Lower leg skin (tissue), 3 donors: ENCODE measurements at regions not wholly inside any gene's neighbourhood (a gene's known extent, or its start where the extent isn't known, plus 50 kb on each side); places are given as distances from the start of the nearest gene placed in this dataset.
"Not testable (repeated sequence)": the region's sequence is repeated elsewhere in the genome, so short reads cannot be mapped to it uniquely, and the experiment has no call there.

Source experiments
- CTCF ChIP-seq, 3 donors: fragments of 450-650 bp; IDR thresholded peaks; one replicate each; pipeline ENCODE4 v1.5.1; 2016; ENCODE audit warnings: antibody characterized with exemption in 3 of 3, mild to moderate bottlenecking in 3 of 3, moderate library complexity in 2 of 3
- POLR2A ChIP-seq, 2 donors: fragments of 450-650 bp; IDR thresholded peaks; one replicate each; pipeline ENCODE4 v1.6.1; 2016 to 2017; ENCODE audit warnings: antibody characterized with exemption in 2 of 2, mild to moderate bottlenecking in 1 of 2, moderate library complexity in 1 of 2

- TF ChIP-seq CTCF, POLR2A (IDR thresholded peaks at IDR 0.05): not testable (repeated sequence)
These were observed 1196.5 kb upstream of the FAM98A start for GRCh38 chr2:34795586-34795985.
